G401 (cell line): ENCODE measurements at regions not wholly inside any gene's neighbourhood (a gene's known extent, or its start where the extent isn't known, plus 50 kb on each side); places are given as distances from the start of the nearest gene placed in this dataset.
A peak's percentile ranks its signal among the peaks of the same experiment; 100 is the strongest.

ENCODE experiments used
- DNase-seq: peaks from one replicate; pipeline ENCODE4 v3.0.0-alpha.2; 2015; ENCODE audit warnings: low spot score
- in situ Hi-C: cut with HindIII; loops from 2 replicates; pipeline ENCODE4 v1.10.0; 2016; ENCODE audit warnings: low sequenced_read_pairs, mixed read lengths

DNA sequence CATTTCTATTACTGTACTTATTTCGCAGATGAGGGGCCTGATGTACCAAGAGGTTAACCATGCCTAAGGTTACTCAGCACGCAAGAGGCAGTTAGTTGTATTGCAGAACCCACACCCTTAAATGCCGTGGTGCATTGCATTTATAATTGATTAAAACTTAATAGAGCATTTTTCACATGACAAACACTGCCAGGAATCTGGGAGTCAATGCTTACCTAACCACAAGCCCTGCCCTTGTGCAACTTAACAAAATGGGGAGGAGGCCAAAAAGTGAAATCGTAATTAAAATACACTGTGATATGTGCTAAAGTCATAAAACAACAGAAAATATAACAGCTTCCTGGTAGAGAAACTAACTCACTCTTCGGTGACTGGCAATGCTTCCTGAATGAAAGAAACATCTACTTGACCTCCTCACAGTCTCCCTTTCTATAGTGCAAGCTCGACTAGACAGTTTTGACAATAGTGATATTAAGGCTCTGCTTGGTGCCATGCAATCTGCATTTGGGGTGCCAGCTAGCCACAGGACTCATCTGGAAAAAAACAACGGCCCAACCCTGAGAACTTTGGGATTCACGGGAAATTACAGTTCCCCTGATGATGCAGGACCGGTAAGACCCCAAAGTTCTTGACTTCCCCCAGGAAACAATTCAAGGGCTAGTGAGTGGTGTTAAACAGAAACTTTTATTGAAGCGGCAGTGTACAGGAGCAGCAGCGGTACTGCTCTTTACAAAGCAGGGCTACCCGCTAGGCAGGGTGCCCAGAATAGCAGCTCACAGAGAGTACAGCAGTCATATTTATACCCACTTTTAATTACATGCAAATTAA lies 612.4 kb downstream of the TNS3 start:
- in situ Hi-C loops = no loop called here
- no peak for DNase-seq

- DNase-seq = no peak
- in situ Hi-C loops = no loop called here
Observed at GRCh38 chr7:46968003-46968402, 613.9 kb downstream of the TNS3 start.

- in situ Hi-C loops = no loop called here
- no peak for DNase-seq
Observed at GRCh38 chr7:46963719-46964118, 618.2 kb downstream of the TNS3 start.

GRCh38 chr7:46960970-46961369 lies 620.9 kb downstream of the TNS3 start:
- no peak for DNase-seq
- in situ Hi-C loops = no loop called here

DNA sequence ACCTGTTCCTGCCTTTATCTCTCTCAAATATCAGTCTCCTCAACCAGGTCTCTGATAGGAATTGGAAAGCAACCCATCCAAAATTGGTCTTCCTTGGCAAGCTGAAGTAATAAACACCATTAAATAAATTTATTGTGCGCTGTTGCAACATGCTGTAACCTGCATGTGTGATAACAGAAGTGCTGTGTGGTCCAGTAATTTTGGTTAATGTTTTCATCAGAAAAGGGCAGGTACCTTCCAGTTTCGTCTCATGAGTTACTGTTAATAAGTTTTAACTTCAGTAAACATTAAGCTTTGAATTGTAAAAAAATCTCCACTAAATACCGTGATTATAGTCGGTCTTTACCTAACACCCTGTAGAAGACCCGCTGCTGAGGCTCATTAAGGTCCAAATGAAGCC lies 624.7 kb downstream of the TNS3 start:
- no peak for DNase-seq
- in situ Hi-C loops = no loop called here

DNA sequence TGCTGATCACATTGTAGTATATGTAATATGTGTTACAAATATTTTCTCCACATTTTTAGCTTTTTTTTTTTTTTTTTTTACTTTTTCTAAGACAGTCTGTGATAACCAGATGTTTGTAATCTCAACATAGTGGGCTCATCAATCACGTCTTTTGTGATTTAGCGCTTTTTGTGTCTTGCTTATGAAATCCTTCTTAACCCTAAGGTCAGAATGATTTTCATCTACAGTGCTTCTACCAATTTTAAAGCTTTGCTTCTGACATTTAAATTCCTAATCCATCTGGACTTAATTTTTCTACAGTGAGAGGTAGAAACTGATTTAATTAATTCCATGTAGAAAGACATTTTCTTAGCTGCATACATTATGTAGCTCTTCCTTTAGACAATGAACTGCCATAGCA lies 626.4 kb downstream of the TNS3 start:
- in situ Hi-C loops = no loop called here
- no peak for DNase-seq

DNA sequence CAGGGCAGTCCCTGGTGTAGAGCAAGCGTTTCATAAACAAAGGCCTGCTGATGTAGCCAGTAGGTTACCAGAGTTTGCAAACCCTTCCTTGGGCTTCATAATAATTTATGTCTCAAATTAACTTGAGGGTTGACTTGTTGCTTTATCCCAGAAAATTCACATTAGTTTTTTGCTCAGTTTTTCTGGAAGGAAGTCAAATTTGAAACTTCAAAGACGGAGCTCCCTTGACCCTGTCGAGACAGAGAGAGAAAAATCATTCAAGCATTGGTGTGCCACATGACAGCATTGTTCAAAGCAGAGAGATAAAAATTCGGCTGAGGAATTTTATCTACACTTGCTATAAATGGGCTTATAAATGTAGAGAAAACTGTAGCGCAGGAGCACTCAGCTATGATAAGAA lies 627.7 kb downstream of the TNS3 start:
- in situ Hi-C loops = no loop called here
- DNase-seq = no peak

DNA sequence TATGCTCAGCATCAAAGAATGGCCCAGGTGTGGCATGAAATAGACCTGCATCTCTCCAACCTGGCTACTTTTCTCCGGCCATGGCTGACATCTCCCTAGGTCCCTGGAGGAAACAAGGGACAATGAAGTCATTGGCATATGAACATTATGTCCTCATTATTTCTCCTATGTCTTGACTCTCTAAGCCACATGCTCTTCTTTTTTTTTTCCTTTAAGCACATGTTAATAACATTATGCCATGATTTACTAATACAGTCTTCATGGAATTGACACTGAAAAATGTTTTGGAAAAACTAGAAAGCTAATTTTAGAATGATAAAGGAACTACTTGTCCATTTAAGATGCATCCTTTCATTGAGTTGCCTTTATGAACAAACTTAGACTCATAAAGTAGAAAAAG lies 628.9 kb downstream of the TNS3 start:
- in situ Hi-C loops = no loop called here
- DNase-seq = no peak

DNA sequence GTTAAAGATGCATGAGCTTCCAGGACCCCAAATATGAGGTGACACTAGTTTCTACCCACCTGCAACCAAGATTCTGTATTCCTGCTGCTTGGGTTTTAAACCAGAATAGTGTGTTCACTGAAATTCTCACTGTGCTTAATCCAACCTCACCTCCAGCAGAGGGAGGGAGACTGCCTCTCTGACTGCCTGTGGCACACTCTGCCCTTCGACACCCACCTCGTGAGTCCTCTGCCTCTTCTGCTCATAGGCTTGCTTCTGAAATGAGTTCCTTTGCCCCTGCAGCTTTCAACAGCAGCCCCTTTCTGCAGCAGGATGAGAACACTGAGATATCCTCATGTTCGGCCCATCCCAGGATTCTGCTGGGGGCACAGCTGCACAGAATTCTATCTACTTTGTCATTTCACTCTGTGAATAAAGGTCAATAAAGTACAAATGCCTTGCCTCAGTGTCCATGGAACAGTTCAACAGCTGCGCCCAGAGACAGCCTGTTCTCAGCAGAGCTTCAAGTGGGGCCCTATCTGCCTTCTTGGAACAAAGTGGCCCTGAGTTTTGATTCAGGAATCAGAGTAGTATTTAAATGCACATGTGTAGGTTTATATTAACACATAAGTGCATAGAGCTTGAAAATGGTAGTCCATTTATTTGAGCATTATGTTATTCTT lies 632.5 kb downstream of the TNS3 start:
- in situ Hi-C loops = no loop called here
- no peak for DNase-seq

DNA sequence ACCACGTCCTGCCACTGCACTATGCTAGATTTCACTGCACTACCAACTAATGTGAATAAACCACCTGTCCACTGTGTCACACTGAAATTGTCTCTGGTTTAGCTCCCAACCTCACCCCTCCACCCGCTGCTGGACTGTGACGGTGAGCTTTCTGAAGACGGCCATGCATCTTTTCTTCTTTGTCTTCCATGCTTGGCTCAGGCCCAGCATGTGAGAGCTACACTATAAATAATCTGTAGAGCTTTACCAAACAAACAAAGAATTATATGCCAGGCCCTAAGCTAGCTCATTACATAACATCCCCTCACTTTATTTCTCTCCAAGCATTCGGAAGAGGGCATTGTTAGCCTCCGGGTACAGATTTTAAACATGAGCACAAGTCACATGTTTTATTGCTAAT lies 633.2 kb downstream of the TNS3 start:
- in situ Hi-C loops = no loop called here

GRCh38 chr7:46945328-46945727 lies 636.6 kb downstream of the TNS3 start:
- in situ Hi-C loops = no loop called here
- DNase-seq = no peak

More for the DNA sequence above, 633.2 kb downstream of the TNS3 start:
- DNase-seq = no peak

- DNase-seq = peak; percentile 73
- in situ Hi-C loops = no loop called here
Observed at GRCh38 chr7:46943996-46944395, 637.9 kb downstream of the TNS3 start.

- DNase-seq = no peak
- in situ Hi-C loops = no loop called here
Observed at GRCh38 chr7:46942574-46942973, 639.3 kb downstream of the TNS3 start.

DNA sequence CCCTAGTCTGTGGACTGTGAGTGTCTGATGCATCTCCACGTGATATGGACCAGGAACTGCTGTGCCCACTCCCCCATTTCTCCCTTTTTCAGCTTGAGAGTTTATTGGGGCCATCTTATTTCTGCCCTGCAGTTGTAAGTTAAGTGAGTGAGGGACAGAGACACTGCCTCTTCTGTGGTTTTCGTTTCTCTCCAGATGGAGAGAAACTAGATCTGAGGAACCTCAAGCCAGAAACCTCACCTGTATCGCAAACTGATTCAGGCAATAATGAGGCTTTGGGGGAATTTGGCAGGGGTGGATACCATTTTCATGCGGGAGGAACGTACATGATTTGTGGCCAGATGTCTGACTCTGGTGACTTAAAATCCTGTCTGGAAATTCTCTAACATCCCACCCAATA lies 641.7 kb downstream of the TNS3 start:
- in situ Hi-C loops = no loop called here

GRCh38 chr7:46939558-46939957 lies 642.4 kb downstream of the TNS3 start:
- DNase-seq = no peak
- in situ Hi-C loops = no loop called here

More for the DNA sequence above, 641.7 kb downstream of the TNS3 start:
- DNase-seq = no peak

DNA sequence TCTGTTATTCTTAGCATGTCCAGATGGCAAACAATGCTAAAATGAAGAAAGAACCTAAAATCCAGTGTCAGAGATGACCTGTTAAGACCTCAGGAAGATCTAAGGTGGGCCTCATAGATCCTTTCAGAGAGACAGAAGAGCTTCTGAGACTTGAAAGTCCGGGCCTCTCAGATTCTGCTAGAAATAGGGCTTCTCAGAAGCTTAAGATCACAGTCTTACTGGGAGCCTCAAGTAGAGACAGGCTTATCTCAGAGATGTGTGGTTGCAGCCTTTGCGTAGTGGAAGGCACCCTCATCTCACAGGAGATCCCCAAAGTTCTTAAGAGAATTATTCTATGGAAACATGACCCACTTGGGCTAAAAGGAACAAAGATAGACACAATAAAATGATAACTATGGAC lies 642.8 kb downstream of the TNS3 start:
- DNase-seq = no peak
- in situ Hi-C loops = no loop called here

- no peak for DNase-seq
- in situ Hi-C loops = no loop called here
Observed at GRCh38 chr7:46937826-46938225, 644.1 kb downstream of the TNS3 start.

GRCh38 chr7:46934198-46934825 lies 647.6 kb downstream of the TNS3 start:
- no peak for DNase-seq
- in situ Hi-C loops = no loop called here

- DNase-seq = no peak
- in situ Hi-C loops = no loop called here
Observed at GRCh38 chr7:46933596-46933995, 648.3 kb downstream of the TNS3 start.

DNA sequence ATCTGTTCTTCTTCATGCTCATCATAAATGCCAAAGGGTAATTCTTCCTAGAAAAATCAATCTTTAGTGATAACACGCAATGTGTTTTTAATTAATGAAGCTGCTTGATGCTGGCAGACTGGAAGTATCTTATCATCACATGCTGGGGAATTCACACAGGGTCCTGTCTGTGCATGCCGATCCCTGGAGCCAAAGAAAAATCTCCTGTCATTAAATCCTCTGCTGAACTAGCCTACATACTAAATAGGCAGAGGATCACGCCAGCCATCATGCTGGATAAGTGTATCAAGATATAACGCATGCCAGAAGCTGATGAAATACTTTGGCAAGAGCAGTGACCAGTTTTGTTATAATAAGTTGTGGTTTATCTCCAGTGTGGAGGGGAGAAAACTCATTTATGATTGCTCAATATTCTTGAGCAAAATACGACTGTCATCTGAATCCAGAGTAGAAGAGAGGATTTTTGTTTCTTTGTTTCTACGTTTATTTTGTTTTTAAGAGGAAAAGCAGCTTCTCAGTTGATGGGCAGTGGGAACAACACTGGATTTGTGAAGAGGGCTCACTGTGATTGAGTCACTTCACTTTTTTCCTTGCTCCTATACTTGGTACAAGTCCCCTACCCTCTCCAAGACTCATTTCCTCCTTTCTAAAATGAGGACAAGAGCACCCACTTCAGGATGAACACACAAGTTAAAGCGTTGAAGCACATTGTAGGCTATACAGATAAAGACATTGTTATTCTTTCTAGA lies 649.1 kb downstream of the TNS3 start:
- peak; percentile 68 for DNase-seq
- in situ Hi-C loops = no loop called here
